GM08714 (cell line): ENCODE measurements at regions not wholly inside any gene's neighbourhood (a gene's known extent, or its start where the extent isn't known, plus 50 kb on each side); places are given as distances from the start of the nearest gene placed in this dataset.

Source experiments
- H3K4me3 ChIP-seq: fragments of 200-500 bp; sonication (Bioruptor generic); 2 replicates; pipeline ENCODE4 v1.5.1; 2014; ENCODE audit warnings: mild to moderate bottlenecking, low read length, inconsistent platforms
- ZNF274 ChIP-seq: IDR thresholded peaks from 2 replicates; pipeline ENCODE4 v1.6.1; 2012; ENCODE audit warnings: mild to moderate bottlenecking, low read depth, low read length

DNA sequence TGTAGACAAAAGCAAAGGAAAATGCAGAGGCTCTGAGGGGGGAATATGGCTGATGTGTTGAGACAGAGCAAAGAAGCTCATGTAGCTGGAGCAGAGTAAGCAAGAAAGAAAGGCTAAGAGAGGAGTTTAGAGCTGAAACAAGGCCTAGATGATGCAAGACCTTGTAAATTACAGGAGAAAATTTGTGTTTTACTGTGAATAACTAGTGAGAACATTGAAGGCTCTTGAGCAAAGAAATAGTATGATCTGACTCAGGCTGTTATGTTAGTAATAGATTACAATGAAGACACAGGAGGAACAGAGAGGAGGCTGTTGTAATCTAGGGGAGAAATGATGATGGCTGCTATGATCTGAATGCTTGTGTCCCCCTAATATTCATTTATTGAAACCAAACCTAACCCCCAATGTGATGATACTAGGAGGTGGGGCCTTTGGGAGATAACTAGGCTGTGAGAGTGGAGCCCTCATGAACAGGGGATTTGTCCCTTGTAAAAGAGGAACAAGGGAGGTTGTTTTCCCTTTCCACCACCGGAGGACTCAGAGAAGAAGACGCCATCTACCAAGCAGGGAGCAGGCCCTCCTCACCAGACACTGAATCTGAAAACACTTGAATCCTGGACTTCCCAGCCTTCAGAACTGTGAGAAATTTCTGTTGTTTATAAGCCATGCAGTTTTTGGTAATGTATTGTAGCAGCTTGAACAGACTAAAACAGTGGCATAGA is 394.9 kb downstream of the HTR7 start:
- no peak overlapping the region for H3K4me3 ChIP-seq
- TF ChIP-seq ZNF274, result no peak

DNA sequence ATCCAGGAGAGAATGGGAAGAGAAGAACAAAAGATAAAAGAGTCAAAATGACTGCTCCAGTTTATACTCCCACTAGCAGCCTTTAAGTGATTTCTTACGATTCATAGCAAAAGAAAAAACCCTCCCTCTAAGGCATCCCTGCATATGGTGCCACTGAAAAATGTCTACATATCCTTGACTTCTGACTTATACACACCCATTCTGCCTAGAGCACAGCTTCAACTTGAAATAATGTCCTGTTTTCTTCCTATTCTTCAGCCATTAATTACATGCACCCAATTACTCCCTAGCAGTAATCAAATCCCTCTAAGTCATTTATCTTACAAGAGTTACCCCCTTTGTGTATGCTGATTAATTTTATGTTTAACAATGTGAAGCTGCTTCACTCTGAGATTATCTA is 393.5 kb downstream of the HTR7 start:
- no peak overlapping the region for H3K4me3 ChIP-seq
- no peak for TF ChIP-seq ZNF274

DNA sequence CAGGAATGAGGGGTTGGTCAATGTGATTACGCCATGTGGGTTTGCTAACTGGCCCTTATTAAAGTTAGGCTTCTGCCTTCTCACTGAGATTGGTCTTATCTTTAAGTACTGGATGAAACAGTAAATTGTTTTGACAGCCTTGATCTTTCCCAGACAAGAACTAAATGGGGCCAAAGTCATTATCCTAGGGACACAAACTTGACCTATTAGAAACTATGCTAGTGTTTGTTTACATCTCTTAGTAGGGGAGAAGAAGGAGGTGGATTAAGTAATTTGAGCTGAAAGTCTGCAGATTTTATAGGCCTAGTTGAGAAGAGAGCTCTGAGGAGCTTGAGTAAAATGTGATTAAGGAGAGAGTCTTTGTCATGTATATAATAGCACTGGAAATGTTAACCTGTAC is 386.9 kb downstream of the HTR7 start:
- TF ChIP-seq ZNF274, result no peak

DNA sequence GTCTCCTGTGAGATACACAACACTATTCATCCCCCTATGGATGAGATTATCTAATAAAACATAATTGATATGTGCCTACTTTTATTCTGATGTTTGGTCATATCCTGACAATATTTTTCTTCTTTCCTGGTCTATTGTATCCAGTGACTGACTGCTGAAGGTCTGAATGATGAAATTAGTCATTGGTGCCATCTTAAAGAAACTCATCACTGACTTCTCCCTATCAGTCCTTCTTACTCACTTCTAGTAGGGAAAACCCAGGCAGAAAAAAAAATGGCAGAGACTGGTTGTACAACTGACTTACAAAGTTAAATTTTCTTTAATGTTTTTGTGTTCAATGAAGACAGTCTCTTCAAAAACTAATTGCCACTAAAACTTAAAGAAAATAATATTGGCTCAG is 377.4 kb downstream of the HTR7 start:
- H3K4me3 ChIP-seq, result no peak overlapping the region
- no peak for TF ChIP-seq ZNF274

More for the DNA sequence above, 386.9 kb downstream of the HTR7 start:
- H3K4me3 ChIP-seq, result no peak overlapping the region

DNA sequence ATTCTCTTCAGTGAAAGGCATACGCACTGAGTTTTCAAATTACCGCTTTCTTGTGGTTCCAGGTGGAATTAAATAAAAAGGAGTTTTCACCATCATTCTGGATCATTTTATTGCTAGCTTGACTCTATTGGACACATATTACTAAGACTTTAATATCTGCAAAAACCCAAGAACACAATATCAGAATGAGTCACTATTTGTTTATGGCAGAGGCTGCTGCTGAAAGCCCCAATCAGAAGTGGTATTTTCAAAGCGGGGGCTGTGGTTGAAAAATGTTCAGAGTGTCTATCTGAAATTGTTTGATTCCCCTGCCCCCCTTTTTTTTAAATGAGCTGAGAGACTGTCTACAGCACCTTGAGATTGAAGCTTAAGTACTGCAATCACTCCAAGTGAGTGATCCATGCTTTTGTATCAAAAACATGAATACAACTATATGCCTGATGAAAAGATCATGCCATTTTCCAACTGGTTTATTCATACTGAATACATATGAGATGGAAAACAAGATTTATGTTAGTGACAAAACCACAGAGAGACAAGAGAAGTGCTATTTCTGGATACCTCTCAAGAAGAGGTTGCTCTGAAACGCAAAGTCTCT is 376.4 kb downstream of the HTR7 start:
- no peak overlapping the region for H3K4me3 ChIP-seq

DNA sequence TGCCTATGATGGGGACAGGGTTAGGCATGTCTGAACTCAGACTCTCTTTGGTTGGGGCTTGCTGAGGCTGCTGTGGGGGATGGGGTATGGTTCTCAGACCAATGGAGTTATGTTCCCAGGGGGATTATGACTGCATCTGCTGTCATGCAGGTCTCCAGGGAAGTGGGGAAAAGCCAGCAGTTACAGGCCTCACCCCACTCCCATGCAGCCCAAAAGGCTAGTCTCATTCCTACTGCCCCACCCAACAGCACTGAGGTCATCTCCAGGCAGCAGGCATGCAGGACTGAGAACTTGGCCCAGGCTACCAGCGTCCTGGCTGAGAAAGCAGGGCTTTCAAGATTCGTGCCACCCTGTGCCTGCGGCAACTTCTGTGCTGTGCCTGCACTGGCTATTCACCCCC is 373.3 kb downstream of the HTR7 start:
- no peak overlapping the region for H3K4me3 ChIP-seq
- TF ChIP-seq ZNF274, result no peak

More for the DNA sequence above, 376.4 kb downstream of the HTR7 start:
- TF ChIP-seq ZNF274, result no peak

DNA sequence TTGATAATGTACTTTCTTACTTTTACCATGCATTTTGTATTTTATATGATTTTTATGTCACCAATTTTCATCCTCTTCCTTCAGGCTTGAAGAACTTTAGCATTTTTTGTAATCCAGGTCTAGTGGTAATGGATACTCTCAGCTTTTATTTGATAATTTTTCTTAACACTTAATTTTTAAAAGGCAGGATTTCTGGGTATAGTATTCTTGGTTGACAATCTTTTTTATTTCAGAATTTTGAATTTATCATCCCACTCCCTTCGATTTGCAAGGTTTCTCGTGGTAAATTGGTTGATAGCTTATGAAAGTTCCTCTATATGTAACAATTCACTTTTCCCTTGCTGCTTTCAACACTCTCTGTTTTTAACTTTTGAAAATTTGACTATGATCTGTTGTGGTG is 363.7 kb downstream of the HTR7 start:
- no peak for TF ChIP-seq ZNF274
- H3K4me3 ChIP-seq, result no peak overlapping the region

DNA sequence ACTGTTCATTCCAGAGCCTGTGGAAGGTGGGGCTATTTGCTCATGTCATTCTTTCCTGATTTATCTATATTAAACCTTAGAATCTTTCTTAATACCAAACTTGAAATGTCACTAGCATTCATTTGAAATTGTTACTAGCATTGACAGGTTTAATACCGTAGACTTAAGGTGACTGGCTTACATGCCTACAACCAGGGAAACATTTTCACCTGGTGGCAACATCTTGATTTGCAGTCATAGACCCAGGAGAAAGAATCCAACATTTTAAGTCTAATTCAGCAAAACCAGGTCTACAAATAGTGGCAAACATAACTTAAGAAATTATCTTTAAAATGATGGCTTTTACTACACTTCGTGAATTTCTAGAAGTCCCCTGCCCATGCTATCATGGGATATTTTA is 353.7 kb downstream of the HTR7 start:
- no peak overlapping the region for H3K4me3 ChIP-seq
- TF ChIP-seq ZNF274, result no peak

DNA sequence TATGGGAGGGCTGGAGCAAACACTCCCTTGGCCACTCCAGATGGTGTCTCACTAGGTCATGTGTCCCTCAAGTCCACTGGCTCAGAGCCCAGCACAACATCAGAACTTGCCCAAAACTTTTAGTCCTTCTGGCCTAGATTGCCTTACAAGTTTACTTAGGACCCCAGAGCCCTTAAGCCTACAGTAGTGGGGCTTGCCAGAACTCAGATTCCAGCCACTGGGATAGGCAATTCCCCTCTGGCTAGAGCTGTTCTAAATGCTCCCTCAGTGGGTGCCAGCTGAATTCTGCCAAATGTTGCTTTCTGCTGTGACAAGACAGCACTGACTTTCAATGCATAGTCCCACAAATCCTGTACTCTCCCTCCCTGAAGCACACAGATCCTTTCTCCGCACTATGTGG is 331.1 kb downstream of the HTR7 start:
- H3K4me3 ChIP-seq, result no peak overlapping the region
- TF ChIP-seq ZNF274, result no peak

DNA sequence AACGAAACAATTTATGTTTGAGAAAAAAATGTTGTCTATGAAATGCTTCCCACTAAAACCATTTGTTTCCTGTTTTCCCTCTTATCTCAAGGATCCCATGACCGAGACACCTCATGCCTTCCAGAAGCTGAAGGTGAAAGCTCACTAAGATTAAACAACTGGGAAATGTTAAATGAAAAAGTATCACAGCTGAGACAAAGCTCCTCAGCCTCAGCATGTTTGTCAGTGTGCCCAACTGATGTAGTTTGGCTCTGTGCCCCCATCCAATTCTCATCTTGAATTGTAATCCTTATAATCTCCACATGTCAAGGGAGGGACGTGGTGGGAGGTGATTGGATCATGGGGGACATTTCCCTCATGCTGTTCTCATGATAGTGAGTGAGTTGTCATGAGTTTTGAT is 327.3 kb downstream of the HTR7 start:
- H3K4me3 ChIP-seq, result no peak overlapping the region

DNA sequence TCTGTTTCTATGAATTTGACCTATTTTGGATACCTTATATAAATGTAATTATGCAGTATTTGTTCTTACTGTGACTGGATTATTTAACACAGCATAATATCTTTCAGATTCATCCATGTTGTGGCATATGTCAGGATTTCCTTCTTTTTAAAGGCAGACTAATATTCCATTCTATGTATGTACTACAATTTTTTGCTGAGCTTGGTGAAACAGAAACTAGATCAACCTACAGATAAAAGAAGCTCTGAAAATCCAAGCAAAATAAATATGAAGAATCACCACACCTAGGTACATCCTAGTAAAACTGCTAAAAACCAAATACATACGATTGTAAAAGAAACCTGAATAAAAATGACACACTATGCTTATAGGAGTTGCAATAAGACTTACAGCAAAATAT is 300.5 kb downstream of the HTR7 start:
- H3K4me3 ChIP-seq, result no peak overlapping the region
- no peak for TF ChIP-seq ZNF274

More for the DNA sequence above, 327.3 kb downstream of the HTR7 start:
- TF ChIP-seq ZNF274, result no peak

DNA sequence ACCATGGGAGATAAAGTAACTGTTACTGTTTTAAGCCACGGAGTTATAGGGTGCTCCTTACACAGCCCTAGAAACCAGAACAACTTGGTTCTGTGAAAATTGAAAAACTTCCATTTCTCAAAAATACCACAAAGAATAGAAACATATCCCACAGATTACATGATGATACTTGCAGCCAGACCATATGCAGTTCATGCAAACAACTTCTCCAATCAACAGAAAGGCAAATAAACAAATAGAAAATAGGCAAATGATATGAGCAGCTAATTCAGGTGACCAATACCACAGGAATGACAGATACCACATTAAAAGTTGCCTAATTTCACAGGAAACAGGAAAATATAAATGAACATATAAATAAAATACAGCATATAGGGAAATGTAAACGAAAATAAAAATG is 297.5 kb downstream of the HTR7 start:
- H3K4me3 ChIP-seq, result no peak overlapping the region
- TF ChIP-seq ZNF274, result no peak

DNA sequence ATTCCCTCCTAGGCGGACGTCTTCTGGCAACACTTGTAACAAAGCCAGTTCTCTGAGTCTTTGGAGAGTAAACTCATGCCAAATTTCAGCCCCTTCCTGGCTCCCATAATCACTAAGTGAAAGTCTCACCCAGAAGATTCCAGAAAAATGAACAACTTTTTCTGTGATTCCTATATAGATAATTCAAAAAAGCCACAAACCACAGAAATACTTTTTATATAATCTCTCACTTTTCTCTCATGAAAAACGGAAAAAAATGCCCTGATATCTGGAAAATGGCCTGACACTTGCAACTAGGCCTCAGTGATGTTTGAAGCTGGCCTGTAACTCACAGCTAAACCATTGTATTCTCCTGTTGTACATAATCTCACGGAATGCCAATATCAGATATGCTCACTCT is 296.2 kb downstream of the HTR7 start:
- no peak overlapping the region for H3K4me3 ChIP-seq
- no peak for TF ChIP-seq ZNF274

DNA sequence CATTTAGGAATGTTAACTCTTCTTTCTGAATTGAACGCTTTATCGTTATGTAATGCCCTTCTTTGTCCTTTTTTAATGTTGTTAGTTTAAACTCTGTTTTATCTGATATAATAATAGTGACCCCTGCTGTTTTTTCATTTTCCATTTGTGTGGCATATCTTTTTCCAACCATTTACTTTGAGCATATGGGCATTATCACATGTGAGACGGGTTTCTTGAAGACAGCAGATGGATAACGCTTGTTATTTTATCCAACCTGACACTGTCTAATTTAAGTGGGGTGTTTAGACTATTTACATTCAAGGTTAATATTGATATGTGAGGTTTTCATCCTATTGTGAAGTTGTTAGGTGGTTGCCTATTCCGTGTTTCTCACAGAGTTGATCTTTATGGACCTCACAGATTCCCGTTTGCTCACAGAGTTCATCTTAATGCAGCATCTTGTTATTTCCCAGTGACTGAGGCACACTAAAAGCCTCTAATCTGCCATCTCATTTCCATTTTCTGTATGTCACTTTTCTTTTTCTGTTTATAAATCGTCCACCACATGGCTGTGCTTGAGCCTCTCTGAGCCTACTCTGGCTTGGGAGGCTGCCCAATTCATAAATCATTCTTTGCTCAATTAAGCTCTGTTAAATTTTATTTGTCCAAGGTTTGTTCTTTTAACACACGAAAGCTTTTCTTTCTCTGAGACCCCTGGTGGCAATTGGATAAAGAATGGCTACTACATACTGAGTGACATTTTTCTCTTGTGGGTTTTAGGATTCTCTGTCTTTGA is 286.2 kb downstream of the HTR7 start:
- no peak for TF ChIP-seq ZNF274
- no peak overlapping the region for H3K4me3 ChIP-seq

DNA sequence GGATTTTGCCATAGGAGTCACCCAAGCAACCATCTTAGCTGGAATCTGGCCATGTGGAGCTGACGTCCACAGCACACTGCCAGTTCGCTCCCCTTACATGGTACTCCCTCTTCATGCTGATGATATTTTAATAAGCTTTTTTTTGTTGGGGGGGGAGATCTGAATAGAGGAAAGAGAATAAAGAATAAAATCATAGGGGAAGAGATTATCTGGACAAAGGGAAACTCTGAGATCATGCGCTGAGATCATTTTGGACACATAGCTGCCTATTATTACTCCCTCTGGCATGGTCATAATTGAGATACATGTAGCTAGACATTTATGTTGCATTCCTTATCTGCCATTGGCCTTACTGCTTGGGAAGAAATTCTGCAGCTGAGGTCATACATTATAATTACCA is 282.7 kb downstream of the HTR7 start:
- no peak for TF ChIP-seq ZNF274
- no peak overlapping the region for H3K4me3 ChIP-seq
